WI38 (cell line): ENCODE measurements at regions not wholly inside any gene's neighbourhood (a gene's known extent, or its start where the extent isn't known, plus 50 kb on each side); places are given as distances from the start of the nearest gene placed in this dataset.

ENCODE experiments used
- H3K4me3 ChIP-seq: 2 replicates; pipeline ENCODE4 v1.5.1; 2011; ENCODE audit warnings: low read depth, mild to moderate bottlenecking, control low read depth, low read length
- CTCF ChIP-seq: IDR thresholded peaks from 2 replicates; pipeline ENCODE4 v1.5.1; 2012; ENCODE audit warnings: low read depth, mild to moderate bottlenecking, control low read depth, low read length

GRCh38 chr9:20188616-20189369, 400.0 kb upstream of the SLC24A2 start:
- no peak for TF ChIP-seq CTCF
- no peak overlapping the region for H3K4me3 ChIP-seq

GRCh38 chr9:20187318-20187717, 398.5 kb upstream of the SLC24A2 start:
- H3K4me3 ChIP-seq: no peak overlapping the region
- TF ChIP-seq CTCF: no peak

- H3K4me3 ChIP-seq: no peak overlapping the region
- no peak for TF ChIP-seq CTCF
These were observed 398.0 kb upstream of the SLC24A2 start for GRCh38 chr9:20186823-20187222.

GRCh38 chr9:20186231-20186630, 397.4 kb upstream of the SLC24A2 start:
- no peak overlapping the region for H3K4me3 ChIP-seq
- no peak for TF ChIP-seq CTCF

- H3K4me3 ChIP-seq: no peak overlapping the region
- no peak for TF ChIP-seq CTCF
These were observed 395.7 kb upstream of the SLC24A2 start for GRCh38 chr9:20184541-20184940.

- no peak for TF ChIP-seq CTCF
- H3K4me3 ChIP-seq: no peak overlapping the region
These were observed 389.8 kb upstream of the SLC24A2 start for GRCh38 chr9:20178679-20179078.

- no peak for TF ChIP-seq CTCF
- no peak overlapping the region for H3K4me3 ChIP-seq
These were observed 389.4 kb upstream of the SLC24A2 start for GRCh38 chr9:20178197-20178596.
